Stimulated activated naive CD8-positive, alpha-beta T cell treated with anti-CD3 and anti-CD28 coated beads, Interleukin-15, amount 100 ng/mL, for 72 hours (primary cell): ENCODE measurements at regions not wholly inside any gene's neighbourhood (a gene's known extent, or its start where the extent isn't known, plus 50 kb on each side); places are given as distances from the start of the nearest gene placed in this dataset.

ENCODE experiments used
- ATAC-seq: fragments of 150-1000 bp; cut with Tn5 transposase; 2 replicates; pipeline ENCODE4 v1.10.0; 2021; ENCODE audit warnings: mild to moderate bottlenecking, moderate library complexity
- DNase-seq, 2 donors: peaks; one replicate each; pipeline ENCODE4 v3.0.0; 2021 to 2022
- H3K27ac Mint-ChIP-seq, 2 donors: one replicate each; pipeline ENCODE4 v1.8.0; 2022; ENCODE audit warnings: mild to moderate bottlenecking in 2 of 2, mixed read lengths in 2 of 2, moderate library complexity in 2 of 2
- H3K27me3 Mint-ChIP-seq: one replicate; pipeline ENCODE4 v1.8.0; 2022; ENCODE audit warnings: mixed read lengths
- H3K4me1 Mint-ChIP-seq: one replicate; pipeline ENCODE4 v1.8.0; 2022; ENCODE audit warnings: mild to moderate bottlenecking, mixed read lengths
- H3K4me3 Mint-ChIP-seq, 2 donors: one replicate each; pipeline ENCODE4 v1.8.0; 2022; ENCODE audit warnings: mild to moderate bottlenecking in 2 of 2, mixed read lengths in 2 of 2, moderate library complexity in 1 of 2
- H3K9me3 Mint-ChIP-seq, 2 donors: one replicate each; pipeline ENCODE4 v1.8.0; 2022; ENCODE audit warnings: mixed read lengths in 2 of 2

DNA sequence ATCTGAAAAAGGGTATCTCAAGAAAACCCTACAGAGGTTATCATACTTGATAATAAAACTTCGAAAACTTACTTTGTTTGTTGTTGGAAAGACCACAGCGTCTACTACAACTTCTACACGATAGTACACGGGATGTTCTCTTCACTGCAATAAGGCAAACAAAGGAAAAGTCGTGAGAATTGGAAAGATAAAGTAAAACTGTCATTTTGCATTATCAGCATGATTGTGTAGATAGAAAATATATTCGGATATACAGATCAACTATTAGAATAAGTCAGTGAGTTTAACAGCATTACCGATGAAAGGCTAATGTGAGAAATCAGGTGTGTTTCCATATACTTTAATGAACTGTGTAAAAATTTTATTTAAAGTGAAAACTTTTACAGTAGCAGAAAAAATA, 287.4 kb downstream of the KLF6 start:
- H3K4me1 Mint-ChIP-seq, result no peaks in the 10 kb centered on the region
- H3K4me3 Mint-ChIP-seq, result no peak overlapping the region
- no peak overlapping the region for H3K27ac Mint-ChIP-seq
- peaks cover 31% of the 10 kb centered on the region for H3K27me3 Mint-ChIP-seq
- H3K9me3 Mint-ChIP-seq, result no peaks in the 10 kb centered on the region
- no peak for DNase-seq
- no peak for ATAC-seq

- peaks cover 31% of the 10 kb centered on the region for H3K27me3 Mint-ChIP-seq
- H3K4me1 Mint-ChIP-seq, result no peaks in the 10 kb centered on the region
- H3K4me3 Mint-ChIP-seq, result no peak overlapping the region
- no peak overlapping the region for H3K27ac Mint-ChIP-seq
- H3K9me3 Mint-ChIP-seq, result no peaks in the 10 kb centered on the region
- DNase-seq, result no peak
- no peak for ATAC-seq
Measured at GRCh38 chr10:3496138-3496537, 288.9 kb downstream of the KLF6 start.

DNA sequence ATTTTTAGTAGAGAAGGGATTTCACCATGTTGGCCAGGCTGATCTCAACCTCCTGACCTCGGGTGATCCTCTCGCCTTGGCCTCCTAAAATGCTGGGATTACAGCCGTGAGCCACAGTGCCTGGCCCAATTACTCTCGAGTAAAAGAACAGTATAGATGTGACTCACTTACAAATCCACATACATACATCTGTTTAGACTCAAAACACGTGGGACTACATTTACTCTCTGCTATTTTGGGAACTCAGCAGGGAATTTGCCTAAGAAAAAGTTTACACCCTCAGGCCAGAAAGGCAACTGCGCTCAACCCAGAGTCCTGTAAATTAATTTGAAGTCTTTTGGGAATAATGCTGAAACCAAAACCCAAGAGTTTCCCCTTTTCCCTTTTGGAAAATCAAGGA, 289.7 kb downstream of the KLF6 start:
- Mint-ChIP-seq H3K27ac (no peak overlapping the region), H3K4me1 (no peaks in the 10 kb centered on the region), H3K4me3 (no peak overlapping the region), H3K27me3 (peaks cover 31% of the 10 kb centered on the region), H3K9me3 (no peaks in the 10 kb centered on the region)
- no peak for DNase-seq
- ATAC-seq, result no peak

DNA sequence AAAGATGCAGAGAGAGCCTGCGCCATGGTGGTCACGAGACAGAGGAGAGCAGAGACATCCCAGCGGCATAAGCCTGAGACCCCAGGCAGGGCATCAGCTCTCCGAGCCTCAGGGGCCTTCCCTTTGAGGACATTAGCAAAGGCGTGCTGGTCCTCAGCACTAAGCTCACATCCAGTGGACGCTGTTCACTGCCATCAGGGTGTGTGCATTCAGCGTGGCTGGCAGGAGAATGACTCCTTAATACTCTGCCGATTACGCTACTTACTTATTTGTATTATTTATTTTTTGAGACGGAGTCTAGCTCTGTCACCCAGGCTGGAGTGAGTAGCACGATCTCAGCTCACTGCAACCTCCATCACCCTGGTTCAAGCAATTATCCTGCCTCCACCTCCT, 290.2 kb downstream of the KLF6 start:
- Mint-ChIP-seq H3K4me3 (no peak overlapping the region), H3K9me3 (no peaks in the 10 kb centered on the region), H3K4me1 (no peaks in the 10 kb centered on the region), H3K27me3 (peaks cover 31% of the 10 kb centered on the region), H3K27ac (no peak overlapping the region)
- DNase-seq (no peak), ATAC-seq (no peak)

DNA sequence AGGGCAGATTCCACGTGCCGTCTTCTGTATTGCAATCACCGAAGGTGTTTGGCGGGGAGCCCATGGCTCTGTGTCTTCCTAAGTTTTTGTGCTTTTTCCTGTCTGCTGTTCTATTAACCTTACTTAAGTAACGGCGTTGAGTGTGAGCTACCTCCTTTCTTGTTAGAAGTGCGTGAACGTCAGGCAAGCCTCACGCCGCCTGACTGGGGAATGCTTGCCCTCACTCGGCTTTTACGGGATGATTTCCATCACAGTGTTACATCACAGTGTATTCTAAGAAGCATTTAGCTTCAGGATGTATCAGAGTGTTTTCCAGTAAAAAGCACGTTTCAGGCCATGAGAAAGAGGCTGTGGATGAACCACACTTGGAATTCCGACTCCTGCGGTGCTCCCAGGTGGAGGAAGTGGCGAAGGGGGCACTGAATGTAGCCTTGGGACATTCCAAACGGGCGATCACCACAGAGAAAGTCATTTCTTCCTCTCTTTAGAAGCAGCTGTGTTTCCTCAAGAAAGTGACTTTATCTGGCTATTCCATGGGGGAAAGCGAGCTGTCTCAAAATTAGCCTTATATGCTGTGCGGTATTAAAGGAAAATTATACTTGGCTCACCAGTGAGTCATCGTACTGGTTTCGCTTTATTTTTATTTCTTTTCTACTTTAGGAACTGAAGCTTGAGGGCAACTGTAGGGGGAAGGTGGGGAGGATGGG, 290.7 kb downstream of the KLF6 start:
- Mint-ChIP-seq H3K27ac (no peak overlapping the region), H3K9me3 (peaks cover 0 to 5% of the 10 kb centered on the region in 2 donors), H3K4me3 (no peak overlapping the region), H3K27me3 (peaks cover 31% of the 10 kb centered on the region), H3K4me1 (no peaks in the 10 kb centered on the region)
- no peak for DNase-seq
- no peak for ATAC-seq

DNA sequence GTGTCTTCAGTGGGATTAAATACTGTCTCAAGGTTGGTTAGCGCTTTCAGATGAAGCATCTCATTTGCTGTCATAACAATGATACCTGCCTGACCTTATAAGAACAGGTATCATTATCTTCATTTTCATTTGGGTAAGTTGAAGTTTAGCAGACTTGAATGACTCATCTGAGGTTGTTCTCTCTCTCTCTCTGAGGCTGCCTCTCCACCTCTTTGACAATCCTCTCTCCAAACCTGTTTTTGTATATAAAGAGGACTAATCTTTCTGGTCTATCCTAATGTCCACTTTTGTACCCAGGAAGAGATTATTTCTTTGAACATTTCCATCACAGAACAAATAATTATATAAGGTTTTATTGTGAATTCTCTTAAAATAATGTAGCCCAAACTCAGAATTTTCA, 291.4 kb downstream of the KLF6 start:
- ATAC-seq (no peak), DNase-seq (no peak)
- no peak overlapping the region for H3K4me3 Mint-ChIP-seq
- no peak overlapping the region for H3K27ac Mint-ChIP-seq
- H3K4me1 Mint-ChIP-seq, result no peaks in the 10 kb centered on the region
- peaks cover 31% of the 10 kb centered on the region for H3K27me3 Mint-ChIP-seq
- peaks cover 5 to 12% of the 10 kb centered on the region in 2 donors for H3K9me3 Mint-ChIP-seq

DNA sequence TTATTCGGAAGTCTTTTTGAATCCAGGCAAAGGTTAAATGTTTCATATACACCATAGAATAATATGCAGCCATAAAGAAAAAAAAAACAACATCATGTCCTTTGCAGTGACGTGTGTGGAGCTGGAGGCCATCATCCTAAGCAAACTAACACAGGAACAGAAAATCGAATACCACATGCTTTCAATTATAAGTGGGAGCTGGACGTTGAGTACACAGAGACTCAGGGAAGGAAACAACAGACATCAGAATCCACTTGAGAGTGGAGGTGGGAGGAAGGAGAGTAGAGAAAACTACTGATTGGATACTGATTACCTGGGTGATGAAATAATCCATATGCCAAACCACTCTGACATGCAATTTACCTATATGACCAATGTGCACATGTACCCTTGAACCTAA, 293.4 kb downstream of the KLF6 start:
- DNase-seq (no peak), ATAC-seq (no peak)
- no peaks in the 10 kb centered on the region for H3K4me1 Mint-ChIP-seq
- no peak overlapping the region for H3K4me3 Mint-ChIP-seq
- peaks cover 12 to 22% of the 10 kb centered on the region in 2 donors for H3K9me3 Mint-ChIP-seq
- no peak overlapping the region for H3K27ac Mint-ChIP-seq
- peaks cover 31% of the 10 kb centered on the region for H3K27me3 Mint-ChIP-seq

- H3K4me1 Mint-ChIP-seq, result peaks cover 14% of the 10 kb centered on the region
- peak; percentile 40 for ATAC-seq
Measured at GRCh38 chr10:3487228-3487627, 297.8 kb downstream of the KLF6 start.

GRCh38 chr10:3486346-3487065, 298.5 kb downstream of the KLF6 start:
- no peak for DNase-seq
- ATAC-seq, result no peak
- Mint-ChIP-seq H3K9me3 (peaks cover 12 to 22% of the 10 kb centered on the region in 2 donors), H3K27ac (no peak overlapping the region), H3K4me1 (peaks cover 14% of the 10 kb centered on the region), H3K4me3 (no peak overlapping the region), H3K27me3 (peaks cover 45% of the 10 kb centered on the region)

More at GRCh38 chr10:3487228-3487627, 297.8 kb downstream of the KLF6 start:
- DNase-seq, result no peak
- peaks cover 12 to 22% of the 10 kb centered on the region in 2 donors for H3K9me3 Mint-ChIP-seq
- H3K27me3 Mint-ChIP-seq, result peaks cover 37% of the 10 kb centered on the region
- H3K27ac Mint-ChIP-seq, result no peak overlapping the region
- no peak overlapping the region for H3K4me3 Mint-ChIP-seq

DNA sequence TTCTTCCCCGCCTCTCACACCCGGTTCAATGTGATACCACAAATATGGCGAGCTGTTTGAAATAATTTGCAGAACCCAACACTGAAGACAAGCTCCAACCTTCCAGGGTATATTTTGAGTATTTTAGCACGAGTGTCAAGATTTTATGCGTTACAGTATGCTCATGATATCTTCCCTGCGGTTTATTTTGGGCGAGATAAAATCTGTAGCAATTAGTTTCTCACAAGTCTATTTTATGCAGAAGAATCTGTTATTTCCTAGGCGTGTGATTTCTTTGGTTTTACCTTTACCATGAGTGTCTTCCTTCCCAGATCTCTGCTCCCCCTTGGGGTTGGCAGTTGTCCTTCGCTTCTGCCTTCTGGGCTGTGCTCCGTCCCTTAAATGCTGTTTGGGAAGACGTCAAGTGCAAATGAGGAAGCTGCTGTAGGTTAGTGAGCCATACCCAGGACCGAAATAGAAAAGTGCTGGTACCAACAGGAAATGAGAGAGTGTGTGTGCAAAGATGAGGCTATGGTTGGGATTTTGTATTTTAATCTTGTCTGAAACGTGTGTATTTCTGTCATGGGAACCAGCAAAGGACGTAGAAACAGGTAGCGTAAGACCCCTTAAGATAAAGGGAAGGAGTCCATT, 299.8 kb downstream of the KLF6 start:
- no peak for DNase-seq
- no peak for ATAC-seq
- H3K9me3 Mint-ChIP-seq, result peaks cover 12 to 22% of the 10 kb centered on the region in 2 donors
- H3K4me1 Mint-ChIP-seq, result peaks cover 14% of the 10 kb centered on the region
- peak overlapping the region in 1 of 2 donors; percentile 71 for H3K27ac Mint-ChIP-seq
- H3K27me3 Mint-ChIP-seq, result peaks cover 47% of the 10 kb centered on the region
- peak overlapping the region in 1 of 2 donors; percentile 8 for H3K4me3 Mint-ChIP-seq

DNA sequence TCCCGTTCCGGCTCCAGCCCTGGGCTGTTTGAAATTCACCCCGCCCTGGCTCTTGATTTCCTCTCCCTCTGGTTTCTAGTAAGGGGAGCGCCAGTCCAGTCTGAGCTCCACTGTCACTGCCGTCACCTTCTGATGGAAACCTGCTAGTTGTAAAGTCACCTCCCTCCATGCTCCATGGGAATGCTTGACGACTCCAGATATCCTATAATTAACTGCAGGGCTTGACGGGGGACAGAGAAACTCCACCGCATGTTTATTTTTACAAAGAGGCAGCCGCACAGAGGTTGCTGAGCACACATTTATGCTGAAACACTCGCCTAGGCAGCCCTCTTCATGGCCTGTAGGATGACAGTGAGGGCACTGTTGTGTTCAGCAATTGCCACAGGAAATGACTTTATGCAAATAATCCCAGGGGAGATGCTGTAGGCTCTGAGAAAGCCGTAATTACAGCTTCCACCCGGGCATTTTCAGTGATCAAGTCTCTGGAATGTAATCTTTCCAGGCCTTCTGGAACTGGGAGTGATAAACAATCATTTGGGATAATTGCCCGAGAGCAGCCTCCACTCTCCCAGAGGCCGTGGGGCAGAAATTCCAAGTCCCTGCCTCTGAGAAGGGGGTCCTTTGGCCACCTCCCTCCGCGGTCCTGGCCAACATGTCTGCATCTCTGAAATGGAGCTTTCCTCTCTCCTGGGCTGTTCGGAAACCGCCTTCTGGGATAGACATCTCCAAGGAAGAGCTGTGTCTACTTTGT, 300.5 kb downstream of the KLF6 start:
- peaks cover 14% of the 10 kb centered on the region for H3K4me1 Mint-ChIP-seq
- peaks cover 12 to 18% of the 10 kb centered on the region in 2 donors for H3K9me3 Mint-ChIP-seq
- no peak for ATAC-seq
- no peak overlapping the region for H3K27ac Mint-ChIP-seq
- peaks cover 51% of the 10 kb centered on the region for H3K27me3 Mint-ChIP-seq
- no peak overlapping the region for H3K4me3 Mint-ChIP-seq
- no peak for DNase-seq

- ATAC-seq (no peak), DNase-seq (no peak)
- no peak overlapping the region for H3K27ac Mint-ChIP-seq
- no peaks in the 10 kb centered on the region for H3K9me3 Mint-ChIP-seq
- H3K27me3 Mint-ChIP-seq, result peaks cover 53% of the 10 kb centered on the region
- no peak overlapping the region for H3K4me3 Mint-ChIP-seq
- H3K4me1 Mint-ChIP-seq, result peaks cover 20% of the 10 kb centered on the region
Measured at GRCh38 chr10:3482200-3482993, 302.6 kb downstream of the KLF6 start.

GRCh38 chr10:3481496-3481895, 303.5 kb downstream of the KLF6 start:
- DNase-seq (no peak), ATAC-seq (no peak)
- Mint-ChIP-seq H3K4me1 (peaks cover 20% of the 10 kb centered on the region), H3K4me3 (no peak overlapping the region), H3K27me3 (peaks cover 48% of the 10 kb centered on the region), H3K27ac (no peak overlapping the region), H3K9me3 (no peaks in the 10 kb centered on the region)

DNA sequence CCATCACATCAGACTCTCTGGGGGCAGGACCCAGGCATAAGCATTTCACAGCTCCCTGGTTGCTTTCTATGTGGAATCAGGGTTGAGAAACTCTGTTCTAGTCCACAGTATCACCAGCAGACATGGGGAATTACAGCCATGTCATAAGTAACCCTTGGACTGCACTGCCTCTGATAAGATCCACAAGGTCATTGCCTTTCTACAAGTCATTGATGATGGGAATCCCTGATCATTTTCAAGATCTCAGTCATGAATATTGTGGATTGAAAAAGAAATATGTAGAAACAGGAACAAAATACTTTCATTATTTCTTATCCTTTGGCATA, 304.1 kb downstream of the KLF6 start:
- peaks cover 20% of the 10 kb centered on the region for H3K4me1 Mint-ChIP-seq
- H3K27ac Mint-ChIP-seq, result no peak overlapping the region
- no peak for ATAC-seq
- H3K27me3 Mint-ChIP-seq, result peaks cover 46% of the 10 kb centered on the region
- no peaks in the 10 kb centered on the region for H3K9me3 Mint-ChIP-seq
- no peak for DNase-seq
- H3K4me3 Mint-ChIP-seq, result no peak overlapping the region
